ENCODE measurements at regions not wholly inside any gene's neighbourhood (a gene's known extent, or its start where the extent isn't known, plus 50 kb on each side); places are given as distances from the start of the nearest gene placed in this dataset.
A peak's percentile ranks its signal among the peaks of the same experiment; 100 is the strongest.

DNA sequence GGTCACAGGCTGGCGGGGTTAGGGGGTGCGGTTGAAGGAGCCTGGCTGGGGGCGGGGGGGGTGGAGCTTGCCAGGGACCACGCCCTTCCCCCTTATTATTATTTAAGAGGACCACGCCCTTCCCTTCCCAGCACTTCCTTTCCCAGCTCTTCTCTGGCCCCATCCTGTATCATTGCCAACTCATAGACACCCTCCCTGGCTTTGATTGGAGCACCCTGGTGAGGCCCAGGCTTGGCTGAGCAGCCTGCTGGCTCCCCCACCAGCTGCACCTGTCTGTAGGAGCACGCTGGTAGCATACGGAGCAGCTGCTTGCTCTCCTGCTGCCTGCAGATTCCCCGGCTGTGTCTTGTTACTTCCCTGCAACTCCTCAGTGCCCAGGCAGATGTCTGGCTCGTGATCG, 62.5 kb upstream of the PDX1 start:
- no peak for DNase-seq (ENCODE audit: extremely low read depth, low read depth)
- no peak for TF ChIP-seq CTCF (IDR thresholded peaks at IDR 0.05; ENCODE audit: low read depth, low read length)

- no peak for TF ChIP-seq CTCF (IDR thresholded peaks at IDR 0.05; ENCODE audit: low read depth, low read length)
- DNase-seq (ENCODE audit: extremely low read depth, low read depth), result no peak
These were observed 61.8 kb upstream of the PDX1 start for GRCh38 chr13:27858046-27858445.

- no peak for DNase-seq (ENCODE audit: extremely low read depth, low read depth)
- TF ChIP-seq CTCF (IDR thresholded peaks at IDR 0.05; ENCODE audit: low read depth, low read length), result no peak
These were observed 59.1 kb upstream of the PDX1 start for GRCh38 chr13:27860743-27861142.

DNA sequence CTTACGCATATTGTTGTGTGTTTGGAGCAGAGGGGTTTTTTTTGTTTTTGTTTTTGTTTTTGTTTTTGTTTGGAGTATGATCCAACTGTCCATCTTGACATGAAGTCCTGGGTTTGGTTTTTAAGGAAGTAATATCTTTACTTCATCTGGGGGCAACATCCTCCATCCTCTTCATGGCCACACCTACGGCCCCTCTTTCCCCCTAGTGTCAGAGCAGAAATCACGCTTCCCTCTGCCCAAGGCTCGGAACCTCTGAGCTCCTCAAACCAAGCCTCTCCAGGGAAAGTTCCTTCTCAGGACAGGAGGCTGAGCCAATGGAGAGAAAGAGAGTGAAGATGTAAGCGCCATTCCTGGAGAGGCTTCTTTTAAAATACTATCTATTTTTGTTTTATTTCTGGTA, 58.6 kb upstream of the PDX1 start:
- no peak for DNase-seq (ENCODE audit: extremely low read depth, low read depth)
- no peak for TF ChIP-seq CTCF (IDR thresholded peaks at IDR 0.05; ENCODE audit: low read depth, low read length)

GRCh38 chr13:27868641-27869435, 51.0 kb upstream of the PDX1 start:
- TF ChIP-seq CTCF (IDR thresholded peaks at IDR 0.05; ENCODE audit: low read depth, low read length), result peak; percentile 54
- DNase-seq (ENCODE audit: extremely low read depth, low read depth), result no peak

GRCh38 chr13:27869436-27870095, 50.2 kb upstream of the PDX1 start:
- no peak for DNase-seq (ENCODE audit: extremely low read depth, low read depth)
- no peak for TF ChIP-seq CTCF (IDR thresholded peaks at IDR 0.05; ENCODE audit: low read depth, low read length)

Measured in AG09319 (cell line).